ENCODE measurements at regions not wholly inside any gene's neighbourhood (a gene's known extent, or its start where the extent isn't known, plus 50 kb on each side); places are given as distances from the start of the nearest gene placed in this dataset.

DNA sequence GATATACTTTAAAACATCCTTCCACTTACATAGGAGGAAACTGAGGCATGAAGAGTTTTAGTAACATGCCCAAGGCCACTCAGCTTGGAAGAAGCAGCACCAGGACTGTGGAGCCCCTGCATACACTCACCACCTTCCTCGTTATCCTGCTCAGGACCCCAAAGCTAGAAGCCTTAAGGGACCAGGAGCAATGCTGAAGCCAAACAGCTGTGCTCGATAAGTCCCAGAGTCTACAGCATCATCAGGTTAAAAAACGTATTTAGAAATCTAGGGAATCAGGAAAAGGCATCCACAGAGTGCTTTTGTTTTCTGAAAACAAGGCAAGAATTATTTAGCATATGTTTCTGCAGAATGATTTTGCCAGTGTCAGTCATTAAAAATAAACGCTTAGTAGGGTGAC lies 301.7 kb upstream of the ESRRG start:
- H3K4me1 Mint-ChIP-seq, result peaks cover 13% of the 10 kb centered on the region
- intact Hi-C loops (cut with micrococcal nuclease), result no loop called here

DNA sequence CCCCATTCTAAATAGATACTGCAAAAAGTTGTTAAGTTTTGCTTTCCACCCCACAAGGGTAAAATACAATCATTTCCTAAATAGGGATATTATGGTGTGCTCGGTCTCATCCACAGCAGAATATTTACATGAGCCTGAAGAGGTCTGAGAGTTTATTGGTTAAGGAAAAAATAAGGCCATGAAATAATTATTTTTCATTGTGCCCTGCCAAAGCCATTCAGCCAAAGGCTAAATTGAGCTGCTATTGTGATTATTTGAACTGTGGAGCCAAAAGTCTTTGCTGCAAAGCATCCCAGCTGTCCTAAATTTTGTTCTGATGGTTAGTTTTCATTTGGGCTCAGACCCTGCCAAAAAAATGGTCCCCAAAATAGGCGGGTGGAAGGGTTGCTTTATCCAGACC lies 298.7 kb upstream of the ESRRG start:
- H3K27me3 Mint-ChIP-seq, result no peaks in the 10 kb centered on the region
- ATAC-seq (ENCODE audit: low read depth), result no peak
- POLR2A ChIA-PET, result no interaction called here

More for the DNA sequence above, 301.7 kb upstream of the ESRRG start:
- Mint-ChIP-seq H3K27ac (no peak overlapping the region), H3K4me3 (no peak overlapping the region), H3K9me3 (no peaks in the 10 kb centered on the region), H3K27me3 (no peaks in the 10 kb centered on the region), H3K36me3 (ENCODE audit: low read depth) (no peaks in the 10 kb centered on the region)
- ATAC-seq (ENCODE audit: low read depth) (no peak), DNase-seq (no peak)
- POLR2A ChIA-PET, result no interaction called here
- CTCF ChIA-PET, result no interaction called here
- TF ChIP-seq, protein P1, sequence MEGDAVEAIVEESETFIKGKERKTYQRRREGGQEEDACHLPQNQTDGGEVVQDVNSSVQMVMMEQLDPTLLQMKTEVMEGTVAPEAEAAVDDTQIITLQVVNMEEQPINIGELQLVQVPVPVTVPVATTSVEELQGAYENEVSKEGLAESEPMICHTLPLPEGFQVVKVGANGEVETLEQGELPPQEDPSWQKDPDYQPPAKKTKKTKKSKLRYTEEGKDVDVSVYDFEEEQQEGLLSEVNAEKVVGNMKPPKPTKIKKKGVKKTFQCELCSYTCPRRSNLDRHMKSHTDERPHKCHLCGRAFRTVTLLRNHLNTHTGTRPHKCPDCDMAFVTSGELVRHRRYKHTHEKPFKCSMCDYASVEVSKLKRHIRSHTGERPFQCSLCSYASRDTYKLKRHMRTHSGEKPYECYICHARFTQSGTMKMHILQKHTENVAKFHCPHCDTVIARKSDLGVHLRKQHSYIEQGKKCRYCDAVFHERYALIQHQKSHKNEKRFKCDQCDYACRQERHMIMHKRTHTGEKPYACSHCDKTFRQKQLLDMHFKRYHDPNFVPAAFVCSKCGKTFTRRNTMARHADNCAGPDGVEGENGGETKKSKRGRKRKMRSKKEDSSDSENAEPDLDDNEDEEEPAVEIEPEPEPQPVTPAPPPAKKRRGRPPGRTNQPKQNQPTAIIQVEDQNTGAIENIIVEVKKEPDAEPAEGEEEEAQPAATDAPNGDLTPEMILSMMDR (IDR thresholded peaks at IDR 0.05), result no peak

DNA sequence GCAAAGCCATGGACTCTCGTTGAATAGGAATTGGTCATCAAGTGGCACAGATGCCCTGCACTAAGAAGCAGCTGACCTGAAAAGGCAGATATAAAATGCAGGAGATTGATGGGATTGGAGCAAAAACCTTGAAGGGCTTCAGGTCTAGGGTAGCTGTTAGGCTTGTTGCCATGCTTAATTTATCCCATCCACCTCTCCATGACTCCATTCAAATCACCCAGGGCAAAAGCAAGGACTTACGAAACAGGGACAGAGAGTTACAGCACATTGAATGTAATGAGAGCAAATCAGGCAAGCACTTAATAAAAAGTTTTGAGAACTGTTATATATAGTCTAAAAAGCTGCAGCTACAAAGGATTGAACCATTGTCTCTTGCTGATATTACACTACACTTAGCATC lies 298.2 kb upstream of the ESRRG start:
- no peak for ATAC-seq (ENCODE audit: low read depth)
- Mint-ChIP-seq H3K4me1 (no peaks in the 10 kb centered on the region), H3K27ac (no peak overlapping the region), H3K27me3 (no peaks in the 10 kb centered on the region), H3K9me3 (no peaks in the 10 kb centered on the region), H3K36me3 (ENCODE audit: low read depth) (no peaks in the 10 kb centered on the region), H3K4me3 (no peak overlapping the region)
- TF ChIP-seq, protein P1 (IDR thresholded peaks at IDR 0.05), result no peak
- POLR2A ChIA-PET, result no interaction called here
- CTCF ChIA-PET, result no interaction called here
- no peak for DNase-seq
- intact Hi-C loops (cut with micrococcal nuclease), result no loop called here

More for the DNA sequence above, 298.7 kb upstream of the ESRRG start:
- TF ChIP-seq, protein P1 (IDR thresholded peaks at IDR 0.05), result no peak
- CTCF ChIA-PET, result no interaction called here
- DNase-seq, result no peak
- intact Hi-C loops (cut with micrococcal nuclease), result no loop called here
- no peaks in the 10 kb centered on the region for H3K36me3 Mint-ChIP-seq (ENCODE audit: low read depth)
- peaks cover 3% of the 10 kb centered on the region for H3K4me1 Mint-ChIP-seq
- no peak overlapping the region for H3K4me3 Mint-ChIP-seq
- H3K27ac Mint-ChIP-seq, result no peak overlapping the region
- no peaks in the 10 kb centered on the region for H3K9me3 Mint-ChIP-seq

DNA sequence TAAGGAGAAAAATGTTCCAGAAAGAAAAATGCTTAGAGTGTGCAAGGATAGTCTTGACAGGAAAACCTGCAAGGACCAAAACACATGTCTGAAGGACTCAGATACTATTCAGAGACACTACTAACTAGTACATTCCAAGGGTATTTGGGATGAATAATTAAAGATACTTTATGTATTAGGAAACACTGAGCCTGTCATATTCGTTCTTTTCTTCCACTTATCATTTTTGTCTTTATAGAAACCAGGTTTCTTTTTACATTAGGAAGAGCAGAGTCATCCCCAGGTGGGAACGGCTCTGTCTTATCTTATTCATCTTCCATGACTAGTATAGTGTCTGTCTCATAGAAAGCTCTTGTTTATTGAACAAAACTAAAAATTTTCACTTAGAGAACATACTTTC lies 296.2 kb upstream of the ESRRG start:
- no peaks in the 10 kb centered on the region for H3K36me3 Mint-ChIP-seq (ENCODE audit: low read depth)
- no peak for DNase-seq
- no peaks in the 10 kb centered on the region for H3K4me1 Mint-ChIP-seq
- H3K27ac Mint-ChIP-seq, result no peak overlapping the region
- ChIA-PET CTCF (no interaction called here), POLR2A (no interaction called here)
- TF ChIP-seq, protein P1 (IDR thresholded peaks at IDR 0.05), result no peak
- H3K4me3 Mint-ChIP-seq, result no peak overlapping the region
- intact Hi-C loops (cut with micrococcal nuclease), result no loop called here
- H3K9me3 Mint-ChIP-seq, result no peaks in the 10 kb centered on the region
- ATAC-seq (ENCODE audit: low read depth), result no peak
- H3K27me3 Mint-ChIP-seq, result no peaks in the 10 kb centered on the region

DNA sequence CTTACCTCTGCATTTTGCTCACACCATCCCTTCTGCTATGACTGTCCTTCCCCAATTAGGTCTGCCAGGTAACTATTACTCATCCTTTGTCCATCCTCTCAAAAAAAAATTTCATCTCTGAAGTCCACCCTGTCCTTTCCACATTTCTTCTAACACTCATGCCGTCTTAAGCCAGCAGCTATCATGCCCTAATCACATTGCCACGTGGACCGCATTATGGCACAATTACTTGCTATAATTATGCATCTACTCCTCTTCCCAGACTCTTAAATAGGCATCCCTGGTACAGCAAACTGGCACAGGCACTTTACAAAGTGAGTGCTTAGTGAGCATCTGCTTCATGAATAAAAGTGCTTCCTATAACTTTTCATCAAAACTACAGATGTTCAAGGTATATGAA lies 295.4 kb upstream of the ESRRG start:
- Mint-ChIP-seq H3K4me3 (no peak overlapping the region), H3K4me1 (no peaks in the 10 kb centered on the region), H3K9me3 (no peaks in the 10 kb centered on the region), H3K27me3 (no peaks in the 10 kb centered on the region), H3K27ac (no peak overlapping the region), H3K36me3 (ENCODE audit: low read depth) (no peaks in the 10 kb centered on the region)
- CTCF ChIA-PET, result no interaction called here
- ATAC-seq (ENCODE audit: low read depth), result no peak
- DNase-seq, result no peak
- TF ChIP-seq, protein P1 (IDR thresholded peaks at IDR 0.05), result no peak
- intact Hi-C loops (cut with micrococcal nuclease), result no loop called here
- POLR2A ChIA-PET, result no interaction called here

Measured in activated B cell treated with CpG ODN at 0.5 μM for 24 hours (primary cell).